Neural progenitor cell (in vitro differentiated cells): ENCODE measurements at regions not wholly inside any gene's neighbourhood (a gene's known extent, or its start where the extent isn't known, plus 50 kb on each side); places are given as distances from the start of the nearest gene placed in this dataset.

Experiments used
- EZH2 ChIP-seq: fragments of 200-600 bp; sonication (generic); IDR thresholded peaks from 2 replicates; pipeline ENCODE4 v1.6.1; 2017; ENCODE audit warnings: antibody characterized with exemption, mild to moderate bottlenecking, moderate library complexity
- TF ChIP-seq, protein P1 (sequence below): fragments of 200-600 bp; sonication (generic); IDR thresholded peaks from 2 replicates; pipeline ENCODE4 v1.5.1; 2017; ENCODE audit warnings: antibody characterized with exemption, mild to moderate bottlenecking

DNA sequence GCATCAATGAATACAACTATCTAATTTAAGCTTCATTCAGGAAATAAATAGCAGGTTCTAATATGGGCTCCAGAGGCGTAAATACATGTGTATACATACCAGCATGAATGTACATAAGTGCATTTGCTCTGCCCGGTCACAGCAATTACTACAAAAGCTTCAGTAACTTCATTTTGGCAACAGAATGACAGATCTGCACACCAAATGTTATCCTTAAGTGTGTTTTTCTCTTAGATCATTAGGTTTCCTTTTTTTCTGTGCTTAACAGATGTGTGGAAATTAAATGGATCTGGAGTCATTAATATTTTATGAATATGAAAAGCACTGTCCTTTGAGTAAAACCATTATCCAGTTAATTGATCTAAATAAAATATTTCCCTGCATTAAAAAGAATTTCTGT is 159.0 kb upstream of the MEOX2 start:
- TF ChIP-seq, protein P1, sequence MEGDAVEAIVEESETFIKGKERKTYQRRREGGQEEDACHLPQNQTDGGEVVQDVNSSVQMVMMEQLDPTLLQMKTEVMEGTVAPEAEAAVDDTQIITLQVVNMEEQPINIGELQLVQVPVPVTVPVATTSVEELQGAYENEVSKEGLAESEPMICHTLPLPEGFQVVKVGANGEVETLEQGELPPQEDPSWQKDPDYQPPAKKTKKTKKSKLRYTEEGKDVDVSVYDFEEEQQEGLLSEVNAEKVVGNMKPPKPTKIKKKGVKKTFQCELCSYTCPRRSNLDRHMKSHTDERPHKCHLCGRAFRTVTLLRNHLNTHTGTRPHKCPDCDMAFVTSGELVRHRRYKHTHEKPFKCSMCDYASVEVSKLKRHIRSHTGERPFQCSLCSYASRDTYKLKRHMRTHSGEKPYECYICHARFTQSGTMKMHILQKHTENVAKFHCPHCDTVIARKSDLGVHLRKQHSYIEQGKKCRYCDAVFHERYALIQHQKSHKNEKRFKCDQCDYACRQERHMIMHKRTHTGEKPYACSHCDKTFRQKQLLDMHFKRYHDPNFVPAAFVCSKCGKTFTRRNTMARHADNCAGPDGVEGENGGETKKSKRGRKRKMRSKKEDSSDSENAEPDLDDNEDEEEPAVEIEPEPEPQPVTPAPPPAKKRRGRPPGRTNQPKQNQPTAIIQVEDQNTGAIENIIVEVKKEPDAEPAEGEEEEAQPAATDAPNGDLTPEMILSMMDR, result no peak
- TF ChIP-seq EZH2, result no peak
